ENCODE measurements at regions not wholly inside any gene's neighbourhood (a gene's known extent, or its start where the extent isn't known, plus 50 kb on each side); places are given as distances from the start of the nearest gene placed in this dataset.

- H2BK20ac ChIP-seq (ENCODE audit: low read depth, low read length, poor library complexity, severe bottlenecking) = no peak overlapping the region
- H2BK15ac ChIP-seq (ENCODE audit: low read depth, low read length) = no peak overlapping the region
- WGBS (ENCODE audit: extremely low coverage, insufficient read length, low lambda C conversion rate) = no CpG with 5 or more reads among the region's 3 CpGs
These were observed 1377.2 kb upstream of the CADM2 start for GRCh38 chr3:83581546-83581945.

More at GRCh38 chr3:83581546-83581945, 1377.2 kb upstream of the CADM2 start:
- TF ChIP-seq CTCF (conservative IDR thresholded peaks at IDR 0.05) = no peak
- Mint-ChIP-seq H3K36me3 (ENCODE audit: insufficient read depth in 1 of 3, low read depth in 3 of 3) (no peaks in the 10 kb centered on the region), H3K27me3 (ENCODE audit: low read depth) (no peaks in the 10 kb centered on the region), H3K4me3 (no peak overlapping the region), H3K27ac (peak overlapping the region in 1 of 3 experiments; percentile 23; a peak in 1 of 7 replicates), H3K4me1 (no peaks in the 10 kb centered on the region), H3K9me3 (no peaks in the 10 kb centered on the region)
- H3K79me1 ChIP-seq (ENCODE audit: insufficient read depth, low read depth, low read length, poor library complexity, severe bottlenecking) = no peaks in the 10 kb centered on the region
- no peak overlapping the region for H3K27ac ChIP-seq (ENCODE audit: insufficient read length, low read depth, low read length)
- H2BK5ac ChIP-seq (ENCODE audit: insufficient read length, low read length) = no peak overlapping the region
- H3K23ac ChIP-seq (ENCODE audit: insufficient read length, low read depth, low read length) = no peak overlapping the region
- H4K8ac ChIP-seq (replicated peaks; ENCODE audit: insufficient read length, low read depth, low read length) = no peak overlapping the region
- H3K79me2 ChIP-seq (ENCODE audit: insufficient read depth, low read length) = no peaks in the 10 kb centered on the region
- H3K4me2 ChIP-seq (ENCODE audit: insufficient read depth, insufficient read length, low read length) = no peak overlapping the region
- no peaks in the 10 kb centered on the region for H3K27me3 ChIP-seq (ENCODE audit: insufficient read depth, low read length)
- H4K91ac ChIP-seq (ENCODE audit: insufficient read length, low read depth, low read length) = no peak overlapping the region
- no peak overlapping the region for H2AFZ ChIP-seq (ENCODE audit: low read length)
- no peaks in the 10 kb centered on the region for H3K9me3 ChIP-seq (ENCODE audit: control insufficient read depth, low read depth, low read length)
- no peak overlapping the region for H2BK120ac ChIP-seq (ENCODE audit: low read depth, low read length, poor library complexity, severe bottlenecking)
- H2BK12ac ChIP-seq (ENCODE audit: insufficient read length, low read depth, low read length) = no peak overlapping the region
- no peak overlapping the region for H3K9ac ChIP-seq (ENCODE audit: extremely low read depth, insufficient read length, low read length)
- DNase-seq = no peak
- H3K23me2 ChIP-seq (ENCODE audit: insufficient read length, low read depth, low read length, poor library complexity, severe bottlenecking) = no peaks in the 10 kb centered on the region
- no peaks in the 10 kb centered on the region for H4K20me1 ChIP-seq (ENCODE audit: control insufficient read depth, insufficient read depth, insufficient read length)
- no peak overlapping the region for H3K14ac ChIP-seq (ENCODE audit: insufficient read depth, low read length)
- no peak overlapping the region for H3K4ac ChIP-seq (ENCODE audit: low read depth, low read length)
- no peak overlapping the region for H3K18ac ChIP-seq (ENCODE audit: insufficient read length, low read depth, low read length)
- H3K56ac ChIP-seq (ENCODE audit: insufficient read length, low read depth, low read length) = no peak overlapping the region
- H4K5ac ChIP-seq (ENCODE audit: insufficient read length, low read depth, low read length) = no peak overlapping the region
- no peak overlapping the region for H2AK5ac ChIP-seq (ENCODE audit: insufficient read length, low read length)
- no peak overlapping the region for H3T11ph ChIP-seq (ENCODE audit: low read length)
- H3K4me1 ChIP-seq (ENCODE audit: insufficient read depth, low read length) = no peaks in the 10 kb centered on the region
